ENCODE measurements at regions not wholly inside any gene's neighbourhood (a gene's known extent, or its start where the extent isn't known, plus 50 kb on each side); places are given as distances from the start of the nearest gene placed in this dataset.
A peak's percentile ranks its signal among the peaks of the same experiment; 100 is the strongest.
"Not testable (repeated sequence)": the region's sequence is repeated elsewhere in the genome, so short reads cannot be mapped to it uniquely, and the experiment has no call there.

- peak; percentile 27 for DNase-seq
Observed at GRCh38 chr21:32940079-32941014, 85.4 kb upstream of the OLIG2 start.

DNA sequence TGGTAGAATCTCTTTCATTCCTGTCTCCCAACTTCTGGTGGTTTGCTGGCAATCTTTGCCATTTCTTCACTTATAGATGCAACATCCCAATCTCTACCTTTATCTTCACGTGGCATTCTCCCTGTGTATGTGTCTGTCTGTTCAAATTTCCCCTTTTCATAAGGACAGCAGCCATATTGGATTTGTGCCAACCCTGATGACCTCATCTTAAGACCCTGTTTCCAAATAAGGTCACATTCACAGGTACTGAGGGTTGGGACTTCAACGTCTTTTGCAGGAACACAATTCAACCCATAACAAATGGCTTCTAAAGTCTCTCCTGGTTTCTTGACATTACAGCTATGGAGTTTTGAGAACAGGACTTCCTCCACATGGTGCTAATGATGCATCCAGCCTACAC, 84.5 kb upstream of the OLIG2 start:
- DNase-seq: no peak

- no peak for DNase-seq
Observed at GRCh38 chr21:32946654-32947053, 79.1 kb upstream of the OLIG2 start.

GRCh38 chr21:32947736-32948135, 78.0 kb upstream of the OLIG2 start:
- DNase-seq: no peak

DNA sequence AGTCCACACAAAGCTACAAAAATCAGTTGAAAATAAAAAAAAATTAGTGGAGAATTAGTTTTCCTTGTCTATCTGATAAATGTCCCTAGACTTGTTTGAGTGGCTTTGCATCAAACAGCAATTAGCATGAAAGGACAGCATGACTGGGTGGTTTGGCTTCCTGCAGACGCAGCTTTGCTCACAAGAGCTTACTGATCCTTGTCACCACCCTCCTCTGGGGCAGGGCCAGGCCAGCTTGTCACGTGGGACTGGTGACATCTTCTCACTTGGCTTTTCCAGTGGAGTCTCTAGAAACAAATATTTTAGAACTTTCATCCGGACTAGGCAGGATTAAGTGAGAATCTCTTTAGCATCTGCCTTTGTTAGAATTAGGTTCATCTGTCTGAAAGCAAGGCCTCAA, 76.0 kb upstream of the OLIG2 start:
- no peak for DNase-seq

DNA sequence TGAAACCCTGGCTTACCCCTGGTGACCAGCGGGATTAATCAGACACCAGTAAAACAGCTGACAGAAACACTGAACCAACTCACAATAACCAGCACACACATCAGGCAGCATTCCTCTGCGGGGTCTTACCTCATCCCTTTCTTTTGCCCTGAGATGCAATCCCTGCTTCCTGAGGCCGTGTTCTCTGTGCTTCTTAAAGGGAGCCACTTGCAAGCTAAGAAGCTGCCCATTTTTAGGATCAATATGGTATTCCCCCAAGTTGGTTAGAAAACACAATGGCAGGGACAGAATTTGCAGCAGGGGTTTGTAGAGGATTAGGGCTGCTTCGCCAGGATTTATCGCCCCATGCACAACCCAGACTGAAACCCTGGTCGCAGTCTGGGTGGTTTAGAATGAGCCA, 74.7 kb upstream of the OLIG2 start:
- DNase-seq: no peak

DNA sequence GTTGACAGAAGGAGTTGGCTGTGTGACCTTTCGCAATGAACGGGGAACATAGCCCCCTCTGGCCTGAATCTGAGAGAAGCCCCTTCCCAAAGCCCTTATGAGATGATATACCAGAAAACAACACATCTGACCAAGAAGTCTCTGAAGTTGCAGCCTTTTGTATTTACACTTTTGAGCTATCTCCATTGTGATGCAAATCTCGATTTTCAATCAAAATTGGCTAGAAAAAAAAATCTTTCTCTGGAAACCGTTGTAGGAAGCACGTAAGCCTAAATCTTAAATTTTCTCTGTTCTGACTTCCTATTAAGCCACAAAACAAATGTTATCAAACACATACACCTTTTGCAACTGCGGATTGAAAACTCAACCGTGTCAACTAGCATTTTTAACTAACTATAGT, 71.4 kb upstream of the OLIG2 start:
- DNase-seq: no peak

DNA sequence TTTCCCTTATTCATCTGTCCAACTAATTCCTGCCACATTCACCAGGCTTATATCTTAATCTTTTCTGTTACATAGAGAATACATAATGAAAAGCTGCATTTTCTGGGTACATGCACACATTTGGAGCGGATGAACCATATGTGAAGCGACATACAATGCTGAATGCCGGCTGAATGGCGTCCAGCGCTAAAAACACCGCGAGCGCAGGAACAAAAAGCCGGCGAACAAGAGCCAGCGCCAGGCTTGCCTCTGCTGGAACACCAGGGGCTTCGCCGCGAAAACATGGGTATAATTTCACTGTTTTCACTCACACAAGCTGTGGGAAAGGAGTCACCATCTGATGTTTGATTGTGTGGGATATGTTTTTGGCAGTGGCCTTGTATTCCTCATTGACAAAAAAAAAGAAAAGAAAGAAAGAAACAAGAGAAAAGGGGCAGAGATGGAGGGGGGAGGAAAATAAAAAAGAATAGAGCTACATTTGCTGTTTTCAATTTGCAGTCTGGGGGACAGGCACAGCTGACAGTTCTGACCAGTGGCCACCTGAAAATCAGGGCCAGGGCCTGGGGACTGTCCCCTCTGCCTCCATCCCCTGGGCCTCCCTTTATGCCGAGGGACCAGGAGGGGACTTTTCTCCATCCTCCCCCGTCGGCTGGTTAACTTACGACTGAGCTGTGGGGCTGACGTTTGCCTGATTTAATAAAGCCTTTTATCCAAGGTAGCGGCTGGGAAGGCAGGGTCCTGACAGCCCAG, 70.2 kb upstream of the OLIG2 start:
- DNase-seq: no peak

DNA sequence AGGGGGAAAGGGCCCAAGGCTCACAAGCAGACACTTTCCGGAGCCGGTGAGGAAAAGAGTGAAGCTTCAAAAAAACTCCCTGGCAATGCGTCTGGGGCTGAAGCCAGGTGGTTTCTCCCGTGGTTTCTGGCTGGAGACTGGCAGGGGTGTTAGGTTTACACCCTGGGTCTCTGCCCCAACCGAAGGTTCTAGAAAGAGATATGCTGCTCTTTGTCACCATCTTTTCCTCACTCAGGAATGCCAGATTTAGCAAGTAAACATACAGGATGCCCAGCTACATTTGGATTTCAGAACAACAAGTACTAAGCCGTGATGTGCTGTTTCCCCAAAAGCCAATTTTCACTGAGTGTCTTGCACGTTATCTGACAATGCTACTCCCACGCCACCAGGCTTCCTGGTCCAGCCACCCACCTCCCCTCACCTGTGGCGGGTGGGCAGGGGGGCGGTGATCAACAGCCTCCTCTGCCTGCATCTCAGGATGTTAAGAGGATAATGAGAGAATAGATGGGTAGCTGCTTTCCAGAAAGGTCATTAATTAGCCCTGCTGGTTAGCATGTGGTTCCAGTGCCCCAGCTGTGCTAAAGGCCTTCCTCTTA, 69.6 kb upstream of the OLIG2 start:
- DNase-seq: no peak

DNA sequence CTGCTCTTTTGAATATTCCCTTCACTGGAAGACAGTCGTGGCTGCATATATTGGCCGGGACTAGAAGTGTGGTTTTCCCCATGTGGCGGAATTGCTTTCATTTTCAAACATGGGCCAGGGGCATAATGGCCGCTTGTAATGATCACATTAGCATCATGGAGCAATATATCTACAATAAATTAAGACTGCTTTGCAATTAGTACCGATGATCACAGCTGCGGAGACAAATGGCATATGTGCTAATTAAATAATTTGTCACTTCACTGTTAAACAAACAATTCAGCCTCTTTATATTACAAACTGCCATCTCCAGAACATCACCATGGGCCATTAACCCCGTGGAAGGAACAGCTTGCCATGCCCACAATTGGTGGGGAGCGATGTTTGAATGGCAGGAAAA, 68.2 kb upstream of the OLIG2 start:
- DNase-seq: no peak

GRCh38 chr21:32958288-32959002, 67.3 kb upstream of the OLIG2 start:
- no peak for DNase-seq

DNA sequence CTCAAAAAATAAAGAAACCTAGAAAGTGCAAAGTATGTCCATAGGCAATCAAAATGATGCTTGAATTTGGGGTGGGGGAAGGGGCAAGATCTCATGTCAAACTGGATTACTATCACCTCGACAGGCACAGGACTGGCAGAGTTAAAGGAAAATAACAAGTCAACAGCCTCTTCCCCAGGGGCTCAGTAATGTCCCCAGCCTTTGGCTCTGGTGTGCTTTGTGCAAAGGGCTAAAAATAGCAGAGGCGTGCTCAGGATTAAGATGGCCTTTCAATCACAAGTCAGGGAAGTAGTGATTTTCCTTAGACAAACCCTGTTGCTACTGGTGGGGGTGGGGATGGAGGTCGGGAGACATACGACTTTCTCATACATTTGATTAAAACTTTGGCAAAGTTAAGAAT, 63.5 kb upstream of the OLIG2 start:
- DNase-seq: no peak

DNA sequence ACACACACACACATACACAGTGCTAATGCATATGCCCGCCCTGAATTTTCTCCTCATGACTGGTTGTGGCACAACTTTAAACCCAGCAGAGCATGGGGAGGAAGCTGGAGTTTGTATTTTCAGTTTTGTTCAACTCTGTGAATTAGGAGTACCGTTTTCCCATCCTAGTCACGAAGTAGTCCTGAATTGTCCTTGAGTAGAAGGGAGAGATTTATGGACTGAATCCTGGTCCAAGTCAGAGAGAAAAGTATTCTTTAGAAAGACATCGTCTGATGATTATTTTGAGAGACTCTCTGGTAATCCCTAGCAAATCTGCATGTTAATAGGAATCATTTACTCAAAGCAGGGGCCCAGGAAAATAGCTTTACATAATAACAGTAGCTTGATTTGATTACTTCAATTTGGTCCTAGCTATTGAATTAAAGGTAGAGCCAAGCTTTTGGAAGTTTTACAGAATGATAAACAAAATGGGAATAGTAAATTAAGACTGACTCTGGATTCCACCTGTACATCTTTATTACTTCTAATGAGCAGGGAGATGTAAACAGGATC, 60.5 kb upstream of the OLIG2 start:
- DNase-seq: no peak

- DNase-seq: no peak
Observed at GRCh38 chr21:32966120-32966519, 59.6 kb upstream of the OLIG2 start.

DNA sequence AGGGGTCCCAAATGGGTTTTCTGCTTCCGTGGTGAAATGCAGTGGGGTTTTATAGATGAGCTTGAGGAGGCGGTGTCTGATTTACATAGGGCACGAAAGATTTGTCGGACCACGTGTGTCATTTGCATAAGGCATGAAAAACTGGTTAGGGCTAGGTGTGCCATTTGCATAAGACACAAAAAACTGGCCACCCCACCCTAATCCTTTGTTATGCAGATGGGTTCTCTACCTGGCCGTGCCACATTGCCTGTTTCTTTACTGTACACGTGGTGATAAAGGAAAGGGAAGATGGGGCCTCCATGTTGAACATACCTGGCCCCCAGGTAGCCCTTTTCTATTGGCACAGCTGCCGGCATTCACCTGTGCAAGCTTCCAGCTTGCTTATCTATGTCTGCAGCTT, 57.6 kb upstream of the OLIG2 start:
- not testable (repeated sequence) for DNase-seq

- no peak for DNase-seq
Observed at GRCh38 chr21:32974653-32975052, 51.1 kb upstream of the OLIG2 start.

GRCh38 chr21:32975811-32976431, 49.8 kb upstream of the OLIG2 start:
- no peak for DNase-seq

Measured in fibroblast of skin of abdomen (primary cell).